Stimulated activated CD8-positive, alpha-beta memory T cell treated with anti-CD3 and anti-CD28 coated beads, Interleukin-7, amount 100 ng/mL, for 4 hours (primary cell): ENCODE measurements at regions not wholly inside any gene's neighbourhood (a gene's known extent, or its start where the extent isn't known, plus 50 kb on each side); places are given as distances from the start of the nearest gene placed in this dataset.

Experiments
- DNase-seq, 2 donors: peaks; one replicate each; pipeline ENCODE4 v3.0.0-alpha.2; 2020; ENCODE audit warnings: low read depth in 2 of 2

GRCh38 chr4:56206258-56206657 lies 181.0 kb downstream of the AASDH start:
- no peak for DNase-seq

GRCh38 chr4:56200275-56200674 lies 187.0 kb downstream of the AASDH start:
- DNase-seq, result no peak

GRCh38 chr4:56198265-56198664 lies 189.0 kb downstream of the AASDH start:
- DNase-seq, result no peak

- no peak for DNase-seq
These were observed 189.9 kb downstream of the AASDH start for GRCh38 chr4:56197387-56197786.

- no peak for DNase-seq
These were observed 192.3 kb downstream of the AASDH start for GRCh38 chr4:56195025-56195424.

GRCh38 chr4:56191534-56191933 lies 195.8 kb downstream of the AASDH start:
- no peak for DNase-seq

GRCh38 chr4:56187688-56188087 lies 199.6 kb downstream of the AASDH start:
- no peak for DNase-seq

GRCh38 chr4:56186808-56187523 lies 200.3 kb downstream of the AASDH start:
- no peak for DNase-seq

GRCh38 chr4:56185901-56186300 lies 201.4 kb downstream of the AASDH start:
- no peak for DNase-seq

- no peak for DNase-seq
These were observed 203.1 kb downstream of the AASDH start for GRCh38 chr4:56184214-56184613.

- DNase-seq, result no peak
These were observed 203.8 kb downstream of the AASDH start for GRCh38 chr4:56183344-56183959.

GRCh38 chr4:56182356-56182755 lies 204.9 kb downstream of the AASDH start:
- no peak for DNase-seq

- DNase-seq, result no peak
These were observed 205.9 kb downstream of the AASDH start for GRCh38 chr4:56181140-56181953.

- DNase-seq, result no peak
These were observed 218.2 kb downstream of the AASDH start for GRCh38 chr4:56169061-56169460.

GRCh38 chr4:56164907-56165306 lies 216.2 kb downstream of the CEP135 start:
- DNase-seq, result no peak

- DNase-seq, result no peak
These were observed 211.9 kb downstream of the CEP135 start for GRCh38 chr4:56160636-56161035.

GRCh38 chr4:56158483-56158882 lies 209.7 kb downstream of the CEP135 start:
- DNase-seq, result no peak

- DNase-seq, result no peak
These were observed 207.4 kb downstream of the CEP135 start for GRCh38 chr4:56156141-56156540.

GRCh38 chr4:56155432-56155831 lies 206.7 kb downstream of the CEP135 start:
- DNase-seq, result no peak

- no peak for DNase-seq
These were observed 200.8 kb downstream of the CEP135 start for GRCh38 chr4:56149591-56149990.

GRCh38 chr4:56148428-56148827 lies 199.7 kb downstream of the CEP135 start:
- no peak for DNase-seq

GRCh38 chr4:56147371-56147770 lies 198.6 kb downstream of the CEP135 start:
- DNase-seq, result no peak

GRCh38 chr4:56146956-56147355 lies 198.2 kb downstream of the CEP135 start:
- DNase-seq, result no peak
